HL-60/S4 treated with phorbol 12-myristate 13-acetate at 8.2 ng/mL for 4 days and 3 days (cell line): ENCODE measurements at regions not wholly inside any gene's neighbourhood (a gene's known extent, or its start where the extent isn't known, plus 50 kb on each side); places are given as distances from the start of the nearest gene placed in this dataset.

Source experiments
- in situ Hi-C: fragments of 300-500 bp; cut with MboI; formaldehyde crosslinking; loops from 2 replicates; pipeline ENCODE4 v1.15.0; 2022; ENCODE audit warnings: low sequenced_read_pairs

GRCh38 chr5:74296685-74297408 lies 343.7 kb downstream of the ENC1 start:
- in situ Hi-C loops = no loop called here

GRCh38 chr5:74295676-74296075 lies 344.9 kb downstream of the ENC1 start:
- in situ Hi-C loops = no loop called here

GRCh38 chr5:74295141-74295540 lies 345.4 kb downstream of the ENC1 start:
- in situ Hi-C loops = no loop called here

GRCh38 chr5:74294231-74294705 lies 346.3 kb downstream of the ENC1 start:
- in situ Hi-C loops = no loop called here

- in situ Hi-C loops = no loop called here
Measured at GRCh38 chr5:74293182-74293581, 347.3 kb downstream of the ENC1 start.

GRCh38 chr5:74290634-74291241 lies 349.8 kb downstream of the ENC1 start:
- in situ Hi-C loops = no loop called here

GRCh38 chr5:74289691-74290090 lies 350.8 kb downstream of the ENC1 start:
- in situ Hi-C loops = no loop called here

- in situ Hi-C loops = no loop called here
Measured at GRCh38 chr5:74289238-74289637, 351.3 kb downstream of the ENC1 start.

- in situ Hi-C loops = no loop called here
Measured at GRCh38 chr5:74288448-74289108, 351.9 kb downstream of the ENC1 start.

GRCh38 chr5:74288038-74288437 lies 352.5 kb downstream of the ENC1 start:
- in situ Hi-C loops = no loop called here

- in situ Hi-C loops = no loop called here
Measured at GRCh38 chr5:74286734-74287695, 353.5 kb downstream of the ENC1 start.

- in situ Hi-C loops = no loop called here
Measured at GRCh38 chr5:74285675-74286280, 354.8 kb downstream of the ENC1 start.

GRCh38 chr5:74282490-74282889 lies 358.0 kb downstream of the ENC1 start:
- in situ Hi-C loops = no loop called here

- in situ Hi-C loops = no loop called here
Measured at GRCh38 chr5:74281166-74281565, 359.4 kb downstream of the ENC1 start.

GRCh38 chr5:74280306-74280705 lies 360.2 kb downstream of the ENC1 start:
- in situ Hi-C loops = no loop called here

GRCh38 chr5:74279244-74279643 lies 361.3 kb downstream of the ENC1 start:
- in situ Hi-C loops = no loop called here

GRCh38 chr5:74277418-74277817 lies 363.1 kb downstream of the ENC1 start:
- in situ Hi-C loops = no loop called here

GRCh38 chr5:74275171-74275992 lies 365.1 kb downstream of the ENC1 start:
- in situ Hi-C loops = no loop called here

GRCh38 chr5:74274326-74274725 lies 366.2 kb downstream of the ENC1 start:
- in situ Hi-C loops = no loop called here
